Upper lobe of left lung (tissue), 6 donors: ENCODE measurements at regions not wholly inside any gene's neighbourhood (a gene's known extent, or its start where the extent isn't known, plus 50 kb on each side); places are given as distances from the start of the nearest gene placed in this dataset.

Experiments used
- ATAC-seq, 2 donors: fragments of 200-7000 bp; cut with Tn5 transposase; one replicate each; pipeline ENCODE4 v1.9.1; 2022; ENCODE audit warnings: mild to moderate bottlenecking in 2 of 2, moderate library complexity in 2 of 2; ENCODE audit not compliant: low FRiP score in 2 of 2
- DNase-seq, 2 donors: peaks; one replicate each; pipeline ENCODE4 v3.0.0-alpha.2; 2019 to 2020
- H3K27ac ChIP-seq, 4 donors: fragments of 200-600 bp; sonication (generic); one replicate each; pipeline ENCODE4 v1.5.1; 2016 to 2019
- H3K27me3 ChIP-seq, 4 donors: fragments of 200-600 bp; sonication (generic); one replicate each; pipeline ENCODE4 v1.5.1; 2017 to 2019
- H3K36me3 ChIP-seq, 4 donors: fragments of 200-600 bp; sonication (generic); one replicate each; pipeline ENCODE4 v1.5.1; 2016 to 2019
- H3K4me1 ChIP-seq, 4 donors: fragments of 200-600 bp; sonication (generic); one replicate each; pipeline ENCODE4 v1.5.1; 2018 to 2019
- H3K4me3 ChIP-seq, 4 donors: fragments of 200-600 bp; sonication (generic); one replicate each; pipeline ENCODE4 v1.5.1; 2017 to 2019; ENCODE audit warnings: mild to moderate bottlenecking in 2 of 4, moderate library complexity in 1 of 4
- H3K9me3 ChIP-seq, 4 donors: fragments of 200-600 bp; sonication (generic); one replicate each; pipeline ENCODE4 v1.5.1; 2018 to 2019
- CTCF ChIP-seq, 6 experiments: fragments of 450-650 bp in 4 of 6; fragments of 200-600 bp in 2 of 6; sonication (generic) in 2 of 6; IDR thresholded peaks; one replicate each; pipeline ENCODE4 v1.5.1; 2016 to 2019; ENCODE audit warnings: antibody characterized with exemption in 6 of 6
- EP300 ChIP-seq, 4 donors: sonication (generic); formaldehyde crosslinking; IDR thresholded peaks; one replicate each; pipeline ENCODE4 v1.5.1; 2017; ENCODE audit warnings: antibody characterized with exemption in 4 of 4, control low read depth in 2 of 4
- POLR2A ChIP-seq, 4 donors: fragments of 450-650 bp; IDR thresholded peaks; one replicate each; pipeline ENCODE4 v1.5.1; 2016 to 2017; ENCODE audit warnings: antibody characterized with exemption in 4 of 4, mild to moderate bottlenecking in 2 of 4
- POLR2AphosphoS5 ChIP-seq, 2 donors: sonication (generic); formaldehyde crosslinking; IDR thresholded peaks; one replicate each; pipeline ENCODE4 v1.5.1; 2017; ENCODE audit warnings: antibody characterized with exemption in 2 of 2
- WGBS, 2 donors: methylation state at CpG; one replicate each; pipeline ENCODE4 v1.1.5; 2017 to 2018; 5-methylcytosine and 5-hydroxymethylcytosine counted together
- donor health status: DM: no; HTN: no; CAD: no; lungs with moderate emphysema.
- donor health status: DM: no; HTN: yes; CAD: no; lungs with severe emphysema.

- H3K9me3 ChIP-seq: no peaks in the 10 kb centered on the region
- ATAC-seq: no peak
- H3K36me3 ChIP-seq: no peaks in the 10 kb centered on the region
- no peaks in the 10 kb centered on the region for H3K27me3 ChIP-seq
- TF ChIP-seq POLR2A (IDR thresholded peaks at IDR 0.05) (no peak), EP300 (IDR thresholded peaks at IDR 0.05) (no peak), CTCF (IDR thresholded peaks at IDR 0.05) (no peak), POLR2AphosphoS5 (IDR thresholded peaks at IDR 0.05) (no peak)
- peak in 1 of 2 donors; percentile 39 for DNase-seq
- H3K4me1 ChIP-seq: no peaks in the 10 kb centered on the region
- no peak overlapping the region for H3K27ac ChIP-seq
- 65 to 69% methylated on average over 4 to 8 of the region's 13 CpGs for WGBS, 2 donors
- no peak overlapping the region for H3K4me3 ChIP-seq
These were observed 110.7 kb upstream of the LRPAP1 start for GRCh38 chr4:3642806-3643517.

- Histone ChIP-seq H3K4me3 (no peak overlapping the region), H3K27ac (no peak overlapping the region), H3K27me3 (no peaks in the 10 kb centered on the region), H3K36me3 (no peaks in the 10 kb centered on the region), H3K9me3 (no peaks in the 10 kb centered on the region), H3K4me1 (no peaks in the 10 kb centered on the region)
- peak in 1 of 2 donors; percentile 72 for DNase-seq
- TF ChIP-seq POLR2AphosphoS5 (IDR thresholded peaks at IDR 0.05): no peak
- TF ChIP-seq POLR2A (IDR thresholded peaks at IDR 0.05): no peak
- no peak for TF ChIP-seq CTCF (IDR thresholded peaks at IDR 0.05)
- no peak for TF ChIP-seq EP300 (IDR thresholded peaks at IDR 0.05)
- no peak for ATAC-seq
- 96 to 97% methylated on average over 66 of the region's 66 CpGs for whole genome bisulfite sequencing, 2 donors
These were observed 109.9 kb upstream of the LRPAP1 start for GRCh38 chr4:3642056-3642630.

GRCh38 chr4:3641501-3641900 is 109.3 kb upstream of the LRPAP1 start:
- H3K27me3 ChIP-seq: no peaks in the 10 kb centered on the region
- DNase-seq (peak in 1 of 2 donors; percentile 19), ATAC-seq (no peak)
- 89% methylated on average over 12 of the region's 12 CpGs for WGBS, 2 donors
- TF ChIP-seq POLR2A (IDR thresholded peaks at IDR 0.05) (no peak), CTCF (IDR thresholded peaks at IDR 0.05) (no peak), POLR2AphosphoS5 (IDR thresholded peaks at IDR 0.05) (no peak), EP300 (IDR thresholded peaks at IDR 0.05) (no peak)
- H3K4me3 ChIP-seq: no peak overlapping the region
- H3K9me3 ChIP-seq: no peaks in the 10 kb centered on the region
- no peak overlapping the region for H3K27ac ChIP-seq
- H3K36me3 ChIP-seq: no peaks in the 10 kb centered on the region
- H3K4me1 ChIP-seq: no peaks in the 10 kb centered on the region

- DNase-seq (peak in 1 of 2 donors; percentile 27), ATAC-seq (no peak)
- Histone ChIP-seq H3K9me3 (no peaks in the 10 kb centered on the region), H3K4me1 (no peaks in the 10 kb centered on the region), H3K27ac (no peak overlapping the region), H3K27me3 (no peaks in the 10 kb centered on the region), H3K4me3 (no peak overlapping the region), H3K36me3 (no peaks in the 10 kb centered on the region)
- 57 to 67% methylated on average over 15 of the region's 15 CpGs for WGBS, 2 donors
- no peak for TF ChIP-seq EP300 (IDR thresholded peaks at IDR 0.05)
- TF ChIP-seq POLR2AphosphoS5 (IDR thresholded peaks at IDR 0.05): peak in 1 of 2 donors; percentile 11
- TF ChIP-seq CTCF (IDR thresholded peaks at IDR 0.05): no peak
These were observed 108.4 kb upstream of the LRPAP1 start for GRCh38 chr4:3640587-3640962.
